ENCODE measurements at regions not wholly inside any gene's neighbourhood (a gene's known extent, or its start where the extent isn't known, plus 50 kb on each side); places are given as distances from the start of the nearest gene placed in this dataset.

DNA sequence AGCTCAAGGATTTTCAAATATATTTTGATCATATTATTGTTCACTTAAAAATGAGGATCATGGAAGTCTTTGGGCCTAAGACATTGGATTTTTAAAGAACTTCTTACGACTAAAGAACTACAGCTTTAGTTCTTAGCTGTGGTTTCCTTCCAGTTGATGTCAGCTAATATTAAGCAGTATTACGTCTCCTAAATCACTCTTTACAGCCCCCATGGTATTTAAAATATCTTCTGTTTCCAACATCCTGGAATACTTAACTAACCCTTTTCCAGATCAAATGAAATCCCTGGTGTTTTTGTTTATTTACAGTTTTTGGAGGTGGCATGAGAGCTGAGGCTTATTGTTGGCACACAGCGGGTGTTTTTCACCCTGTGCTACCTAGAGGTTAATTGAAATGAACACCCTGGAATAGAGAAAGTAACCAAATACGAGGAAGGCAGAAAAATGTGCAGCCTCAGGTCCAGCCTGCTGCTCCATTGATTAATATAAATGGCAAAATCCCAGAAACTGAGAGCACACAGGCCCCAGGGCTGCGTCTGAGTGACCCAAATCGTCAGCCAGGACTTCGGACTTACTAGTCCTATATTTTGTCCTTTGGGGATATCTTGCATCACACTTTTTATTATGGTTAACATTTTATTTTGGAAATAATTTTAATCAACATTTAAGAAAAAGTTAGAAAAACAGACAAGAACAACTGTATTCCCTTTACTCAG lies 52.3 kb upstream of the ICE1 start:
- DNase-seq = peak; percentile 49

DNA sequence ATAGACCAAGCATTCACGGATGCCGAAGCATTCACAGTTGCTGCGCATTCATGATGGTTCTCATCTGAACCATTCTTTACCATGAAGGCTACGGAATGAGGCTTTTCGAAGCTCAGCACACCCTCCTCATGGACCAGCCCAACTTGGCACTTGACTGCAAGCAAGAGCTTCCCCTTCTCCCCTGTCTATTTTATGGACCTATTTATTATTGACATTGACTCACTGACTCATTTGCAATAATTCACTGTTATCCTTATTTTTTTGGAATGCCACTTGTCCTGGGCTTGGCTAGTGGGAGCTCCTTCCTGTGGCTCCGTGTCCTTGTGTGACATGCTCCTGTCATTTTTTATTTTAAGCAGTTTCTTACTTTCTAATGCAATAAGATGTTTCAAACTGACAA lies 51.5 kb upstream of the ICE1 start:
- no peak for DNase-seq

DNA sequence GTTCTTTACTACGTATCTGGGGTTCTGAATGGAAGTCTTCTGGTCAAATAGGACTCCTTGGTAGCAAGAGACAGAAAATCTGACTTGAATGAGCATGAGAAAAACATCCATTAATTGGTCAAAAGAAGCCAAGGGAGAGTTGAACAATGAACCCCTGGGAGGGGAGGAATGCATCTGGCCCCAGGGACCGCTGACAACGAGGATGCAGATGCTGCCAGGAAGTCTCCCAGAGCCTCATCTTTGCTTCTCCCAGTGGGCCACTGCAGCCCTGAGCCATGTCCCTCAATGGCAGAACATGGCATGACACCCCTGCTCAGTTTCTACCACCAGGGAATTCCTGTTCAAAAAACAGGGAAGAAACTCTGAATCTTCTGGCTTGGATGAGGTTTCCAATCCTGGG lies 50.5 kb upstream of the ICE1 start:
- no peak for DNase-seq

DNA sequence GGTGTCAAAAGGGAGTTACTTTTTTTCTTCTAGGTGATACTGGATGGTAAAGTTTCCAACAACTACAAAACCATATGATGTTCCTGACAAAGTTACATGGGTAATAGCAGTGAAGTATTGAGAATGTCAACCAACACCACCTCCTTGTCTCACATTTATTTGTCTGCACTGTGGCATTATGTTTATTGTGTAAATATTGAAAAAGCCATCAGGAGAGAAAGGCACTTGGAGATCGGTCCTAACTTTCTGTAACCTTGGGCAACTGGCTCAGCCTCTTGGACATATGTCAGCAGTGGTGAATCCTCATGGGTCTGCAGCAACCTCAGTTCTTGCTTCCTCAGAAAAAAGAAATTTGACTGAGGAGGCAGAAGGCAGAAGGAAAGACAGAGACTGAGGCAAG lies 50.0 kb upstream of the ICE1 start:
- no peak for DNase-seq
